Retinal pigment epithelial cell (primary cell): ENCODE measurements at regions not wholly inside any gene's neighbourhood (a gene's known extent, or its start where the extent isn't known, plus 50 kb on each side); places are given as distances from the start of the nearest gene placed in this dataset.

ENCODE experiments used
- DNase-seq: peaks from one replicate; pipeline ENCODE4 v3.0.0-alpha.2; 2010; ENCODE audit warnings: low read depth
- H3K4me3 ChIP-seq: 2 replicates; pipeline ENCODE4 v1.5.1; 2011; ENCODE audit warnings: mild to moderate bottlenecking, low read length, control low read depth, moderate library complexity
- TF ChIP-seq, protein P1 (sequence below): conservative IDR thresholded peaks from 2 replicates; pipeline ENCODE4 v1.5.1; 2011; ENCODE audit warnings: low read depth, low read length, control low read depth, inconsistent platforms

DNA sequence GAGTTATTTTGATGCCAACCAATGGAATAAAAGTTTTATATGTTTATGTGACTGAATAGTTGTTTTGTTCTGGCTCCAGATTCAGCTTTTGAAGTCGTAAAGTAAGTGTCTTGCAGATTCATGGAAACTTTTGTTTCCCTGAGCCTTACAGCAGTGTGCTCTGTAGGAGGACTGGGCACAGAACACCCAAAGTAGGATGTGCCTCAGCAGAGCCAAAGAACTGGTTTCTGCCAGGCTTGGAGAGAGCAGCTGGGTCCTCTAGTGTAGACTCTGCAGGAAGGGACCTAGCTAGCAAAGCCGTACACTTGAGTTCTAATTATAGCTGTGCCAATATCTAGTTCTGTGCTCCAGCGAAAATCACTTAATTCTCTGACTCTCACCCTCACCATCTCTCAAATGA lies 261.2 kb upstream of the DNAJC19 start:
- no peak overlapping the region for H3K4me3 ChIP-seq
- DNase-seq, result no peak
- TF ChIP-seq, protein P1, sequence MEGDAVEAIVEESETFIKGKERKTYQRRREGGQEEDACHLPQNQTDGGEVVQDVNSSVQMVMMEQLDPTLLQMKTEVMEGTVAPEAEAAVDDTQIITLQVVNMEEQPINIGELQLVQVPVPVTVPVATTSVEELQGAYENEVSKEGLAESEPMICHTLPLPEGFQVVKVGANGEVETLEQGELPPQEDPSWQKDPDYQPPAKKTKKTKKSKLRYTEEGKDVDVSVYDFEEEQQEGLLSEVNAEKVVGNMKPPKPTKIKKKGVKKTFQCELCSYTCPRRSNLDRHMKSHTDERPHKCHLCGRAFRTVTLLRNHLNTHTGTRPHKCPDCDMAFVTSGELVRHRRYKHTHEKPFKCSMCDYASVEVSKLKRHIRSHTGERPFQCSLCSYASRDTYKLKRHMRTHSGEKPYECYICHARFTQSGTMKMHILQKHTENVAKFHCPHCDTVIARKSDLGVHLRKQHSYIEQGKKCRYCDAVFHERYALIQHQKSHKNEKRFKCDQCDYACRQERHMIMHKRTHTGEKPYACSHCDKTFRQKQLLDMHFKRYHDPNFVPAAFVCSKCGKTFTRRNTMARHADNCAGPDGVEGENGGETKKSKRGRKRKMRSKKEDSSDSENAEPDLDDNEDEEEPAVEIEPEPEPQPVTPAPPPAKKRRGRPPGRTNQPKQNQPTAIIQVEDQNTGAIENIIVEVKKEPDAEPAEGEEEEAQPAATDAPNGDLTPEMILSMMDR, result no peak

DNA sequence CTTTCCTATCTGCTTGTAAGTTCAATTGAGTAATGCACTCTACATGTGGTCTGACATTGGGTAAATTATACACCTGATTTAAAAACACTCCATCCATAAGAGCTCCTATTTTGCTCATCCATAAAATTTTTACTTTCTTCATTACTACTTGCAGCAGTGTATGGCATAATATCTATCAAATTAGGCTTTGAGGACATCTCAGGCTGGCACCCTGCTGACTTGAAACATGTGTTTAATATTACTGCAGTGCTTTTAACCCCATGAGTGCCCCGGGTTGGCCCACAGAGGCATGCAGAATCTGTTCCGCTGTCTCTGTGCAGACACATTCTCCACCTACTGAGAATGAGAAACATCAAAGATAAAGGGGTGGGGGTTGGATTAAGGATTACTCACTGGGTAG lies 249.9 kb upstream of the DNAJC19 start:
- TF ChIP-seq, protein P1, result no peak
- DNase-seq, result no peak
- H3K4me3 ChIP-seq, result no peak overlapping the region

DNA sequence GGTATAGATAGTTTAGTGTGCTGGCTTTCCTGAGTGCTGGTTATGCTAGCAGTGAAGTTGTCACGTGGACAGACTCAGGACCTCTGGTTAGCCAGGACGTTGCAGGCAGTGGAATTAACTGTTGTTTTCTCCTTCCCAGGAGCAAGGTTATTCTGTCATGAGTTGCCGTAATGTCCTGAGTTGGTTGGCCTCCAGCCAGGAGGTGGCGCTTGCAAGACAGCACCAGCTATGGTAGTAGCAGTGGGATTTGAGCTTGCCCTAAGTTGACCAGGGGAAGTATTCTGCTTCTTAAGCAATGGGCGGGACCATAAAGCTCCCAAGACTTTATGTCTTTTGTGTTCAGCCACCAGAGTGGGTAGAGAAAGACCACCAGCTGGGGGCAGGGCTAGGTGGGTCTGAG lies 240.7 kb upstream of the DNAJC19 start:
- DNase-seq, result no peak
- TF ChIP-seq, protein P1, result no peak
- H3K4me3 ChIP-seq, result no peak overlapping the region

DNA sequence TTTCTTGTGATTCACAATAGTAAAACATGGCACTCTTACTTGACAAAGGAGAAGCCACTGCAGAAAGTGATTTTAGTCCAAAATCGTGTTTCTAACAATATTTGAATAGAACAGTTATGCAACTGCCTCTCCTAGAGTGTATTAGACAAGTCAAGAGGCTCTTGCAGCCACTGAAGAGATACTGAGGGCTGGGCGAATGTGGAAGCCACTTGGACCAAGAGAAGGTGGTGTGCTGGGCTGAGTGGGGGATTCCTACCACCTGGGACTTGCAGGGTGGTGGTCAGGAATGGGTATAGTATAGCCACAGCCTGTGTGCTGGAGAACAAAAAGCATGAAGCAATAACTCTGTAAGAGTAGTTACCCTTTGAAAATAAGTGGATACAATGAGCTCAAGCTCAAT lies 223.8 kb upstream of the DNAJC19 start:
- TF ChIP-seq, protein P1, result no peak

DNA sequence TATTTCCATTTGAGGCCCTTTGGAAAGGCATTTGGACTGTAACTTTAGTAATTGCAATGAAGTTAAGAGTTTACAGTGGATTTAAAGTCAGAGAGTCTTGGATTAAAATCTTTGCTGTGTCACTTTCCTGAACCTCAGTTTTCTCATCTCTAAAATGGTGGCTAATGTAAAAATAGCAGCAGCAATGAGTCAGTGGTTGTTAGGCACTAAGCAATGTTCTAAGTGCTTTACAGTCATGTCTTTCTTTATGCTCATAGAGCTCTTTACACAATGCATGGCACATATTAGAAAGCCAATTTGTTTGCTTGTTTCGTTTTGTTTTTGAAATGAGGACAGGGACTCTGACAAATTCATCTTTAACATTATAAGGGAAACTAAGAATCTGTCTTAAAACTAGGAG lies 222.7 kb upstream of the DNAJC19 start:
- no peak overlapping the region for H3K4me3 ChIP-seq

More for the DNA sequence above, 223.8 kb upstream of the DNAJC19 start:
- no peak overlapping the region for H3K4me3 ChIP-seq
- DNase-seq, result no peak

DNA sequence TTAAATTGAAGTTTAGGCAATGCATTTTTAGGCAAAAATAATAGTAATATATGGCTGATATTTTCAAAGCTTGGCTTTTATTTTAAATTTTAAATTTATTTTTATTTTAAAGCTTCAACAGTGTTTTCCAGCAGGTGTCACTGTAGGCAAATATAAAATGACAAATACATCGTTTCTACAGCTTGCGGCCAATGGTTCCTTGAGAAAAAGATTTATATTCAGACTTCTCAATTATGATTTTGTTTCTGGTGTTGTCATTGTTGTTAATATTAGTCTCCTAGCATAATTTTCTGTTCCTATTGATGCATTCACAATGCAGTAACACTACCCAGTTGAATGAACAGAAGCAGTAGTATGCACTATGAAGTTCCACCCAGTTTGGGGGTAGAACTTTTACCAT lies 220.7 kb upstream of the DNAJC19 start:
- DNase-seq, result no peak
- no peak overlapping the region for H3K4me3 ChIP-seq
- TF ChIP-seq, protein P1, result peak; percentile 41

More for the DNA sequence above, 222.7 kb upstream of the DNAJC19 start:
- TF ChIP-seq, protein P1, result no peak
- DNase-seq, result no peak

DNA sequence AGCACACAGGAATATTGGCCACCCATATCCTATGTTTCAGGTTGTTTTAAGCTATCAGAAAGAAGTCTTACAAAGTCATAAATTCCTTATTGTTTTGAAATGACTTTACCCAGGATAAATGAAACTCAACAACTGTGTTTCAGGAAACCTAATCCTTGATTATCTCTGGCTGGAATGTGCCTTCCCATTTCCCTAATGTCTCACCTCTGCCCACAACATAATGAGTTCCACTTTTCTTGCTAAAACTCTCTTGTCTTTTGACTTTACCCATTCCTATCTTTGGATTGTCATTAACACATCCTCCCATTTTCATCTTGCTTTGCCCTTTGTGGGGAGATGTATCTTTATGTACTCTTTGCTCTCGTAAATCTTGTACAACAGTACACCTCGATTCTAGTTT lies 200.0 kb upstream of the DNAJC19 start:
- DNase-seq, result no peak
- H3K4me3 ChIP-seq, result no peak overlapping the region
- TF ChIP-seq, protein P1, result no peak
